ENCODE measurements at regions not wholly inside any gene's neighbourhood (a gene's known extent, or its start where the extent isn't known, plus 50 kb on each side); places are given as distances from the start of the nearest gene placed in this dataset.
"Not testable (repeated sequence)": the region's sequence is repeated elsewhere in the genome, so short reads cannot be mapped to it uniquely, and the experiment has no call there.

DNA sequence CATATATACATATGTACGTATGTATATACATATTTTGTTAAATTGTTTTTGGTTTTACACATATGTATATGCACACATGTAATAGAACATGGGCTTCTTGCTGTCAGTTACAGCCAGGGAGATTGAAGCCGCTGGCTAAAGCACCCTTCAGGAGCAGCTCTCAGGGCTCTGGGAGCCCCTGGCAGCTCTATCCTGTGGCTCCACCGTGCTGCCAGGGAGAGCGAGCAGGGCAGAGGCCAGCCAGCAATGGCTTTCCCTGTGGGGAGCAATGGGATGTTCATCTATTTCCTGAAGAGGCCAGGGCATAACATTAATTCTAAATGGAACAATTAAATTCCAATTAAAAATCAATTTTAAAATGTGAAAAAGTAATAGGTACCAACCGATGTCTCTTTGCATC is 102.9 kb downstream of the PSMG1 start:
- no peak for DNase-seq

DNA sequence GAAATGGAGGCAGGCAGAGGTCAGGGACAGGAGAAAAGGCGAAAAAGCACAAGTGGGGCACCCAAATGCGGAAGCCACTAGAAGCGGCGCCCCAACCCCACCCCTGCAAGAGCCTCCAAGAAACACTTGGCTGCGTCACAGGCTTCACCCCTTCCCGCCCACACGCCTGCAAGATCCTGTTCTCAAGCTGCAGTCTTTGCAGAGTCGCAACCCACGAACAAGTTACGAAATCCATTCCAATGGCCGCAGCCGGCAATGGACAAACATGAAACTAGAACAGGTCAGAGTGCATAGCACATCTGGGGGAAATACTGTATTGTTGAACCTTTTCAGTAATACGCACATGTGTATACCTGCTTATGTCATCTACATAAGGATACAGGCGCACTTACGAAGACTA is 103.6 kb downstream of the PSMG1 start:
- no peak for DNase-seq

DNA sequence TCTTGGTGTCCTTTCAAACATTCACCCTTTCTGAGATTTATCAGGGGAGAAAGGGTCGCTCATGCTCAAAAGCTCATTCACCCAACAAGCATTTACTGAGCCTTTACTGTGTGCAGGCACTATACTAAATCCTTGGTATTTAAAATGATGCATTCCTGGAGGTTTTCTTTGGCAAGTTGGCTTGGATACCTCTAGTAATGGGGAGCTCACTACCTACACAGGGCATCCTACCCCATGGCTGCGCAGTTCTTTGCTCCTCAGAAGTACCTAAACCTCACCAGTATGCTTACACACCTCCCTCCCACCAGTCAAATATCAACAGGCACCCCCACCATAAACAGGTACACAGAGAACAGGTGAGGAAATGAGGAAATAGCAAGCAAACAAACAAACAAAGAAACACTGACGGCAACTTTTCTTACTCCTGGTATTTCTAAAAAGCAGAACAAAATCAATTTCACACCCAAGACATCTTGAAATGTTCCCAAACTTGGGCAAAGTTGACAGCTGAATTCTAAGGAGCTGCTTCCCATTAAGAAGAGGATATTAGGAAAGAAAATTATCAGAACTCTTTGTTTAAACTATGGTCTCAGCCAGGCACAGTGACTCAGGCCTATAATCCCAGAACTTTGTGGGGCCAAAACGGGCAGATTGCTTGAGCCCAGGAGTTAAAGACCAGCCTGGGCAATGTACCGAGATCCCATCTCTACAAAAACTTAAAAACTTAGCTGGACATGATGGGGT is 104.8 kb downstream of the PSMG1 start:
- DNase-seq, result no peak

- no peak for DNase-seq
Measured at GRCh38 chr21:39077876-39078275, 105.4 kb downstream of the PSMG1 start.

- no peak for DNase-seq
Measured at GRCh38 chr21:39074508-39074907, 108.7 kb downstream of the PSMG1 start.

DNA sequence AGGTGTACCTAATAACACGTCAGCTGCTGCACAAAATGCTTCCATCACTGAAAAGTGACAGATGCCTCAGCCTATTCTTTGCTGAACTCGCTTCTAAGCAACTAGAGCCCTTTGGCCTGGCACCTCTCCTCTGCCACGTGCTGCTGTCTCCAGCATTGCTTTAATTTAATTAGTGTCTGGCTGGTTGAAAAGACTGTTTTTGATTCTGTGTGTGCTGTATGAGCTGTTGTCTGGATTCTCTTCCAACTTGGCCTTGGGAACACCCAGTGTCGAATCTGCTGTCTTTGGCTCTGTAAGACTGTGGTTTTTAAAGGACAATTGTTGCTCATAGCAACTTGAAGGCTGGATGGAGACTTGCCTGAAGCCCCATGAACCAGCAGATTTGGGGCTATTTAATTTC is 109.5 kb downstream of the PSMG1 start:
- no peak for DNase-seq

GRCh38 chr21:39073063-39073462 is 110.2 kb downstream of the PSMG1 start:
- DNase-seq, result no peak

DNA sequence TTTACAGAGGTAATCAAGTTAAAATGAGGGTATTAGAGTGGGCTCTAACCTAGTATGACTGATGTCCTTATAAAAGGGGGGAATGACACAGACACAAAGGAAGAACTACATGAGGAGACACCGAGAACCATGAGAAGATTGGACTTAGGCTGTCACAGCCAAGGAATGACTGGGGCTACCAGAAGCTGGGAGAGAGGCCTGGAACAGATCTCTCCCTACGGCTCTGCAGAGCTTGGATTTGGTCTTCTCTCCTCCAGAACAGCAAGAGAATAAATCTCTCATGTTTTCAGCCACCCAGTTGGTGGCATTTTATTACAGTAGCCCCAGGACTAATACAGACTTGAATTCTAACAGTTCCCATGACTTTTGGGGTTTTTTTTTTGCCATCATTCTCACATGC is 110.8 kb downstream of the PSMG1 start:
- no peak for DNase-seq

DNA sequence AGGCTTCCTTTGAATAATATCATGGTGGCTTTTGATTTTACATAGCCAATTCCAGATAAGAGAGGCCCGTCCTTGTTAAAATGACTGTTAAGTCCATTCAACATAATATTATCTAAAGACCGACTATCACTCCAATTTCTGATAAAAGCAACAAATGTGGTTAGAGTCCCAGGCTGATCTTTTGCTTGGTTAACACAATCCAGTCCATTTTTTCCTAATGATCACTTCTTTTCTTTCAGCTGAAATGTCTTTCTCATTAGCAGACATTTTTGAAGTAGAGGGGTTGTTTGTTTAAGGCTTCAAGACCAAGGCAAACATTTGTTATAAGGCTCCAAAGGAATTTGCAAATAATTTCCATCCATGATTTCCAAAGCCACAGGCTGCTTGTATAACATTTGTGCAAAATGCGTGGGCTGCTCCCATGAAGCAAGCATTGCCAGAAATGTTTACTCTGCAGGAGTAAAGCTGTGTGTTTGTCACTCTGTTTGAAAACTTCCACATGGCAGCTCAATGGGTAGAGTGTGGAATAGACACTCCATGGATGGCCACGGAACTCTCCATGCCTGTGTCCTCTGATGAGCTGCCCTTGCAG is 111.5 kb downstream of the PSMG1 start:
- DNase-seq, result no peak

DNA sequence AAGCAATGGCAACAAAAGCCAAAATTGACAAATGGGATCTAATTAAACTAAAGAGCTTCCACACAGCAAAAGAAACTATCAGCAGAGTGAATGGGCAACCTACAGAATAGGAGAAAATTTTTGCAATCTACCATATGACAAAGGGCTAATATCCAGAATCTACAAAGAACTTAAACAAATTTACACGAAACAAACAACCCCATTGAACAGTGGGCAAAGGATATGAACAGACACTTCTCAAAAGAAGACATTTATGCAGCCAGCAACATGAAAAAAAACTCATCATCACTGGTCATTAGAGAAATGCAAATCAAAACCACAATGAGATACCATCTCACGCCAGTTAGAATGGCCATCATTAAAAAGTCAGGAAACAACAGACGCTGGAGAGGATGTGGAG is 113.4 kb downstream of the PSMG1 start:
- not testable (repeated sequence) for DNase-seq

- no peak for DNase-seq
Measured at GRCh38 chr21:39066829-39067780, 116.1 kb downstream of the PSMG1 start.

- no peak for DNase-seq
Measured at GRCh38 chr21:39065917-39066316, 117.3 kb downstream of the PSMG1 start.

GRCh38 chr21:39064325-39065012 is 118.8 kb downstream of the PSMG1 start:
- no peak for DNase-seq

- DNase-seq, result no peak
Measured at GRCh38 chr21:39063517-39063916, 119.7 kb downstream of the PSMG1 start.

GRCh38 chr21:39062196-39062595 is 121.1 kb downstream of the PSMG1 start:
- no peak for DNase-seq

DNA sequence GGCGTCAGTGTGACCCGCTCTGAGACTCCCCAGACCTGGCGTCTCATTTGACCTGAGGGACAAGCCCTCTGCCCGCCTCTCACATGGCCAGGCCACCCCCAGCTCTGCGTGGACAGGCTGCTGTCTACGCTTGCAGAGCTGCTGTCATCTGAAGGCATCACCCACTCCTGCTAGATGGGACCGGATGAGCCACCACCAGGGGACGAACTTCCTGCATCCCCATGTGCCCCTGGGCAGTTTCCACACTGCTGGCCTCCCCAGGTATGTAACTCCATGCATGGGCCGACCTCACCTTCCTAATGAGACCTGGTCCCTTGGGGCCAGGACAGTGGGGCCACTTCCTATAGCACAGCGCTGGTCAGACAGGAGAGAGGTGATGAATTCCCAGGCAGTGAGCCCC is 121.5 kb downstream of the PSMG1 start:
- no peak for DNase-seq

DNA sequence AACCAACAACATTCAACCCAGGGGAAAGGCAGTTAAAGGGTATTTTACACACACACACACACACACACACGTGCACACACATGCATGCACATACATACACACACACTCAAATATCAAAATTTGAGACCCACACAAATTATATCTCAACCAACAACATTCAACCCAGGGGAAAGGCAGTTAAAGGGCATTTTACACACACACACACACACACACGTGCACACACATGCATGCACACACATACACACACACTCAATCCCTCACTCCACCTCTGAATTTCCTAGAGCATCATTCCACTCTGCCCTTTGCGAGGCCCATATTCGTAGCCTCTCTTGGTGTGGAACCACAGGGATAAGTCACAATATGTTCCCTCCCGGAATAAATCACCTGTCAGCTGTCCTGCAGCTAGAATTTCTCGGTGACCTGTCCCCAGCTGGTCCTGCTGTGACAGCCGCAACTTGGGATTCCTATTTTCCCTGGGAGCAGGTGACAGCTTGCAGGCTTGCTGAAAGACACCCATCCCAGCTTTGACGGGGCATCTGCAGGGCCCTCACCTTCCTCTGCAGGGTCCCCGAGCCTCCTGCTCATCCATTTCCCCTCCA is 122.7 kb downstream of the PSMG1 start:
- no peak for DNase-seq

DNA sequence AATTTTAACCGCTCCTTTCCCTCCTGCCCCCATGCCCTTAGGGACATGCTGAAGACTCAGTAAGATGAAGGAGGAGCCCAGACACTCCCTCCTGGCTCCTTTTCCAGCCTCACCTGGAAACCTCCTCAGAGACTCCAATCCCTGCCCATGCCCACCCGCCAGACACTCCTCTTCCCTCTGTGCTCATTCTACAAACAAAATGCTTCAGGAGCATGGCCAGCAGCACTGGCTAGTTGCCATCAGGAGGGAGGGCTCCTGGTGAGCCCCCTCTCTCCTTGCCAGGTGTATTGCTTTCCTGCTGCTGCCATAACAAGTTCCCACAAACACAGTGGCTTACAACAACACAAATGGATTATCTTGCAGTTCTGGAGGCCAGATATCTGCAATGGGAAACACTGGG is 126.1 kb downstream of the PSMG1 start:
- no peak for DNase-seq

DNA sequence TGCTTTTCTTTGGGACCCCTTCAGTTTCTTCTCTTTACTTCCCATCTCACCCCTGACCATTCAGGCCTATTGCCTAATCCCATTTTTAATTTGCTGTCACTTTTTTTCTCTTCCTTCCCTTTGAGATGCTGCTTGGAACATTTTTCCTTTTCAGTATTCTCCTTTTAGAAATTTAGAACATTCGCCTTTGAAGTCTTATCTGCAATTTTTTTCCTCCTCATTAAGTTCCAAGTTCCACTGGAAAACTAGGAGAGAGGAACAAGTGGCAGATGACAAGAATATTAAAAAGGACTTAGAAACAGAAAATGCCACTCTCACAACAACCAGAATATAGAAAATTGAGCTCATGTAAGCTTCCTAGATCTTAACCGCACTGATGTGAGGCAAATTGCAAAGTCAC is 126.6 kb downstream of the PSMG1 start:
- DNase-seq, result no peak

- no peak for DNase-seq
Measured at GRCh38 chr21:39055167-39055767, 128.0 kb downstream of the PSMG1 start.

GRCh38 chr21:39054066-39054465 is 129.2 kb downstream of the PSMG1 start:
- DNase-seq, result no peak

DNA sequence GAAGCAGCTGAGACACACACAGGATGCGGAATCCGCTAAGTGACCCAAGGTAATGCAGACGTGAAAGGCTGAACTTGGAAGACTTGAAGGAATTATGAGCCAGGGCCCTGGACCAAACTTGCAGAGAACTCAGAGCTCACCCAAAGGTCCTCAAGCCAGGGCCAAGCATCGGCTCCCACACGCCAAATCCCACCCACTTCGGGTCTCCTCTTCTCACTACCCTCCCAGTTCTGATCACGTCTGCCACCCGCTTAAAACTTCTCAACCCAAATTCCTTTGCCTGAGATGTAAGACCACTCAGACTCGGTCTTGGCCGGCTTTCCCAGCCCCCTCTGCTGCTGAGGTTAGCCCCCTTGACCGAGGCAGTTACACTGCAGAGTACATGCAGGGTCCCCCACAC is 130.1 kb downstream of the PSMG1 start:
- DNase-seq, result no peak

Data from activated gamma-delta T cell treated with Interleukin-2 at 50 U/mL for 16 hours (primary cell).